ENCODE measurements at regions not wholly inside any gene's neighbourhood (a gene's known extent, or its start where the extent isn't known, plus 50 kb on each side); places are given as distances from the start of the nearest gene placed in this dataset.

DNA sequence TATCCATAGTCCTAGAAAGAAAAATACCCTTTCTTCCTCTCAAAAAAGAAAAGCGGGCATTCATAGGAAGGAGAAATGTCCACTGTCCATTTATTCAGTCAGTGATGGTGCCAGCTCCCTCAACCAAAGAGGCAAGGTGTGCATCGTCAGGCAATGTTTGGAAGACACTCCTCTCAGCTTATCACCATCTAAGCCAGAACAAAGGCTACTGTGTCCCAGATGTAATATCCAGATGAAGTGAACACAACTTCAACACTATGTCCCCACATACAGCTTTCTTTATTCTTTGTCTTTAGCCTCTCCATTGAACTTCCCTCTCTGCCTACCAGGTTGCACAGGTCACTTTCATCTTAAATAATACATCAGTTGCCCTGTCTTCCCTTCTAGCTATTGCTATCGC is 131.4 kb upstream of the RNF32 start:
- H3K9me3 Mint-ChIP-seq (ENCODE audit: unreplicated experiment), result peaks cover 16% of the 10 kb centered on the region
- TF ChIP-seq, protein P1, sequence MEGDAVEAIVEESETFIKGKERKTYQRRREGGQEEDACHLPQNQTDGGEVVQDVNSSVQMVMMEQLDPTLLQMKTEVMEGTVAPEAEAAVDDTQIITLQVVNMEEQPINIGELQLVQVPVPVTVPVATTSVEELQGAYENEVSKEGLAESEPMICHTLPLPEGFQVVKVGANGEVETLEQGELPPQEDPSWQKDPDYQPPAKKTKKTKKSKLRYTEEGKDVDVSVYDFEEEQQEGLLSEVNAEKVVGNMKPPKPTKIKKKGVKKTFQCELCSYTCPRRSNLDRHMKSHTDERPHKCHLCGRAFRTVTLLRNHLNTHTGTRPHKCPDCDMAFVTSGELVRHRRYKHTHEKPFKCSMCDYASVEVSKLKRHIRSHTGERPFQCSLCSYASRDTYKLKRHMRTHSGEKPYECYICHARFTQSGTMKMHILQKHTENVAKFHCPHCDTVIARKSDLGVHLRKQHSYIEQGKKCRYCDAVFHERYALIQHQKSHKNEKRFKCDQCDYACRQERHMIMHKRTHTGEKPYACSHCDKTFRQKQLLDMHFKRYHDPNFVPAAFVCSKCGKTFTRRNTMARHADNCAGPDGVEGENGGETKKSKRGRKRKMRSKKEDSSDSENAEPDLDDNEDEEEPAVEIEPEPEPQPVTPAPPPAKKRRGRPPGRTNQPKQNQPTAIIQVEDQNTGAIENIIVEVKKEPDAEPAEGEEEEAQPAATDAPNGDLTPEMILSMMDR (IDR thresholded peaks at IDR 0.05; ENCODE audit: unreplicated experiment), result no peak
- intact Hi-C loops (cut with micrococcal nuclease), result no loop called here
- no peak for DNase-seq (ENCODE audit: unreplicated experiment)
- H3K36me3 Mint-ChIP-seq (ENCODE audit: insufficient read depth, unreplicated experiment), result no peaks in the 10 kb centered on the region
- no peak overlapping the region for H3K27ac Mint-ChIP-seq (ENCODE audit: low read depth, unreplicated experiment)
- ChIA-PET POLR2A (no interaction called here), CTCF (no interaction called here)
- no peaks in the 10 kb centered on the region for H3K4me1 Mint-ChIP-seq (ENCODE audit: insufficient read depth, unreplicated experiment)
- H3K27me3 Mint-ChIP-seq (ENCODE audit: insufficient read depth, unreplicated experiment), result peaks cover 56% of the 10 kb centered on the region
- H3K4me3 Mint-ChIP-seq (ENCODE audit: unreplicated experiment), result no peak overlapping the region
- no TSS peak for BruUV-seq (replicated peaks)

DNA sequence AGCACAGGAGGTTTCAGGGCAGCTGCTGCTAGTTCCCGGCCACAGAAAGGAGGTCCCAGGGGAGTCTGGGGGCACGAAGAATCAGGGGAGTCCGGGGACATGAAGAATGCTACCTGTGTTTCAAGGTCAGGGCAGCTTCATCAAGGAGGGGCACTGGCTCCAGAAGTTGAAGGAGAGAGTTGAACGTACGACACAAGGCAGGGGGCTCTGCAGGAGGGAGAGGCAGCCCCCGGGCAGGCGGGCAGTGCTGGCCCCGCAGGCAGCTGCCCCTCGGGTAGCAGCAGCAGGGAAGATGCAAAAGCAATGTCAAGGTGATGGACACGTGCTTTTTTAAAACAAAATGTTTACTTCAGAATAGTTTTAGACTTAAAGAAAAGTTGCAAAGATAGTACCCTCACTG is 134.7 kb upstream of the RNF32 start:
- Mint-ChIP-seq H3K4me1 (ENCODE audit: insufficient read depth, unreplicated experiment) (no peaks in the 10 kb centered on the region), H3K27ac (ENCODE audit: low read depth, unreplicated experiment) (no peak overlapping the region), H3K36me3 (ENCODE audit: insufficient read depth, unreplicated experiment) (no peaks in the 10 kb centered on the region), H3K9me3 (ENCODE audit: unreplicated experiment) (peaks cover 10% of the 10 kb centered on the region), H3K4me3 (ENCODE audit: unreplicated experiment) (no peak overlapping the region), H3K27me3 (ENCODE audit: insufficient read depth, unreplicated experiment) (peaks cover 30% of the 10 kb centered on the region)
- POLR2A ChIA-PET, result no interaction called here
- intact Hi-C loops (cut with micrococcal nuclease), result no loop called here
- no TSS peak for BruUV-seq (replicated peaks)
- CTCF ChIA-PET, result no interaction called here
- TF ChIP-seq, protein P1 (IDR thresholded peaks at IDR 0.05; ENCODE audit: unreplicated experiment), result no peak
- DNase-seq (ENCODE audit: unreplicated experiment), result no peak

DNA sequence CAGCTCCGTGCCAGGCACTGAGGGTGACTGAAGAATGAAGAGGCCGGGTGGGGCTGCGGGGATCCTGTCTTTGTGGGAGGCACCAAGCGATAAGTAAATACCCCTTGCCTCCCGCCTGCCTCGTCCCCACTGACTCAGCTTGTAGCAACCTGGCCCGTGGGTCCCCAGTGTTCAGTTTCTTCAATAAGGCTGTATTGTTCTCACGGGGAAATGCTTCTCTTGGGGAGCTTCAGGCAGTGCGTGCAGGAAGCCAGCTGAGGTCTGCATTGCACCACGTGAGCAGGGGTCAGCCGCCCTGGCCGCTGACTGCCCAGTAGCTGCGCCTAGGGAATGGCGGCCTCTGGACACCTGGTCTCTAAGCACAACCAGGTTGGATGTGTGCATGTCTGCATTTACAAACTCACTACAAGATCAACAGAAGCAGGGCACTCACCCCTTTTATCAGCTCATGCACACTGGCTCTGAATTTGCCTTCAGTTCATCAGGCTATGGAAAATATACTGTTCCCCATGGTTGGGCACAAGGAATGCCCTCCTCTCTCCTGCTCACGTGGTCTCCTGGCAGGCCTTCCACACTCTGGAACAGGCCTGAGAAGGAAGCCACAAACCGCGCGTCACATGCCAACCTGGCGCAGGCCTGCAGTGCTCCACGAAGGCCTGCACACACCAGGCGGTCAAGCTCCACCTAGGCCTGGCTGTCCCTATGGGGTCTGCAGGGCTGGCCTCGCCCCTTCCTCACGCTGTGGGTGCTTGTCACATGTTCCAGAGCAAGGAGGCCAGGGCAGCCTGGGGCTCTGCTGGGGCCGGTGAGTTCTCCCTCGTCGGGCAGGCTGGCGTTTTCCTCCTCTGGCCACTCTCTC is 135.7 kb upstream of the RNF32 start:
- Mint-ChIP-seq H3K4me1 (ENCODE audit: insufficient read depth, unreplicated experiment) (no peaks in the 10 kb centered on the region), H3K27me3 (ENCODE audit: insufficient read depth, unreplicated experiment) (peaks cover 22% of the 10 kb centered on the region), H3K36me3 (ENCODE audit: insufficient read depth, unreplicated experiment) (no peaks in the 10 kb centered on the region), H3K9me3 (ENCODE audit: unreplicated experiment) (peaks cover 6% of the 10 kb centered on the region), H3K4me3 (ENCODE audit: unreplicated experiment) (no peak overlapping the region), H3K27ac (ENCODE audit: low read depth, unreplicated experiment) (no peak overlapping the region)
- ChIA-PET POLR2A (interaction anchor here (1.3 kb wide), 1 partner anchor 10 kb away, joined by 5 read pairs; no protein-coding TSS in a partner anchor), CTCF (no interaction called here)
- intact Hi-C loops (cut with micrococcal nuclease), result no loop called here
- DNase-seq (ENCODE audit: unreplicated experiment), result no peak
- BruUV-seq (replicated peaks), result no TSS peak
- TF ChIP-seq, protein P1 (IDR thresholded peaks at IDR 0.05; ENCODE audit: unreplicated experiment), result no peak

DNA sequence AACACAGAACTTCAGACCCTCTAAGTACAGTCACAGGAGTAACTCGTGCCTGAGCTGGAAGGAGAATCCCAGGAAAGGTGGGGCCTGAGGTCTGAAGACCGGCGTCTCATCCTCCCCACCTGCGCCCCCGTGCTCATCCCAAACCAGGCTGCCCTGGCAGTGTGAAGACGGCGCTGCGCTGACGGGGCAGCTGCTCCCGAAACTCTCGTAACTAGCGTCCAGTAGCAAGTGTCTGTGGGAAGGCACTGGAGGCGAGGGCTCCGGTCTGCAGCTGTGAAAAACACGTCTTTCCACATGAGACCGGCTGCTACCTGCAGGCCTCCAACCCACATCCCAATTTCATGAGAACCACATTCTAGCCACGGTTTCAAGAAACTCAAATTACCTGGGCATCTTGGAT is 136.6 kb upstream of the RNF32 start:
- DNase-seq (ENCODE audit: unreplicated experiment), result no peak
- no peaks in the 10 kb centered on the region for H3K36me3 Mint-ChIP-seq (ENCODE audit: insufficient read depth, unreplicated experiment)
- H3K4me3 Mint-ChIP-seq (ENCODE audit: unreplicated experiment), result no peak overlapping the region
- H3K27ac Mint-ChIP-seq (ENCODE audit: low read depth, unreplicated experiment), result no peak overlapping the region
- CTCF ChIA-PET, result interaction anchor here (1.5 to 1.6 kb wide), 2 partner anchors 9 to 11 kb away, joined by 4 read pairs; no protein-coding TSS in a partner anchor
- no TSS peak for BruUV-seq (replicated peaks)
- no peaks in the 10 kb centered on the region for H3K4me1 Mint-ChIP-seq (ENCODE audit: insufficient read depth, unreplicated experiment)
- H3K27me3 Mint-ChIP-seq (ENCODE audit: insufficient read depth, unreplicated experiment), result peaks cover 13% of the 10 kb centered on the region
- no peaks in the 10 kb centered on the region for H3K9me3 Mint-ChIP-seq (ENCODE audit: unreplicated experiment)
- intact Hi-C loops (cut with micrococcal nuclease), result no loop called here
- POLR2A ChIA-PET, result interaction anchor here (1.3 kb wide), 1 partner anchor 9 kb away, joined by 5 read pairs; no protein-coding TSS in a partner anchor
- TF ChIP-seq, protein P1 (IDR thresholded peaks at IDR 0.05; ENCODE audit: unreplicated experiment), result no peak

Measured in MCF 10A (cell line).